ENCODE measurements at regions not wholly inside any gene's neighbourhood (a gene's known extent, or its start where the extent isn't known, plus 50 kb on each side); places are given as distances from the start of the nearest gene placed in this dataset.
"Not testable (repeated sequence)": the region's sequence is repeated elsewhere in the genome, so short reads cannot be mapped to it uniquely, and the experiment has no call there.

GRCh38 chr2:105486762-105487141, 87.9 kb upstream of the FHL2 start:
- Mint-ChIP-seq H3K4me1 (no peaks in the 10 kb centered on the region), H3K27ac (no peak overlapping the region), H3K4me3 (no peak overlapping the region), H3K36me3 (no peaks in the 10 kb centered on the region), H3K9me3 (no peaks in the 10 kb centered on the region), H3K27me3 (ENCODE audit: low read depth in 2 of 2) (peaks cover 8 to 10% of the 10 kb centered on the region in 2 donors)
- 87% methylated on average over 3 of the region's 3 CpGs for WGBS (ENCODE audit: insufficient coverage)
- Histone ChIP-seq H3K4me3 (ENCODE audit: low read length) (no peak overlapping the region), H3K27me3 (ENCODE audit: control insufficient read depth, insufficient read depth, low read length) (no peaks in the 10 kb centered on the region), H3K4me1 (ENCODE audit: control insufficient read depth, insufficient read depth, low read length) (no peaks in the 10 kb centered on the region), H3K27ac (ENCODE audit: low read length) (no peak overlapping the region), H3K36me3 (ENCODE audit: control insufficient read depth, insufficient read depth, low read length) (no peaks in the 10 kb centered on the region), H3K9me3 (ENCODE audit: control insufficient read depth, insufficient read depth, low read length) (no peaks in the 10 kb centered on the region)
- ATAC-seq, result no peak
- no peak for TF ChIP-seq CTCF (IDR thresholded peaks at IDR 0.05)
- DNase-seq, result no peak
- intact Hi-C loops (cut with micrococcal nuclease), result no loop called here

GRCh38 chr2:105478670-105479069, 79.8 kb upstream of the FHL2 start:
- Histone ChIP-seq H3K27me3 (ENCODE audit: control insufficient read depth, insufficient read depth, low read length) (peaks cover 2% of the 10 kb centered on the region), H3K9me3 (ENCODE audit: control insufficient read depth, insufficient read depth, low read length) (no peaks in the 10 kb centered on the region), H3K27ac (ENCODE audit: low read length) (no peak overlapping the region), H3K4me1 (ENCODE audit: control insufficient read depth, insufficient read depth, low read length) (no peaks in the 10 kb centered on the region), H3K4me3 (ENCODE audit: low read length) (no peak overlapping the region), H3K36me3 (ENCODE audit: control insufficient read depth, insufficient read depth, low read length) (no peaks in the 10 kb centered on the region)
- Mint-ChIP-seq H3K4me1 (no peaks in the 10 kb centered on the region), H3K4me3 (no peak overlapping the region), H3K36me3 (no peaks in the 10 kb centered on the region), H3K27me3 (ENCODE audit: low read depth in 2 of 2) (peaks cover 13 to 20% of the 10 kb centered on the region in 2 donors), H3K9me3 (no peaks in the 10 kb centered on the region), H3K27ac (no peak overlapping the region)
- whole genome bisulfite sequencing (ENCODE audit: insufficient coverage), result 78% methylated on average over 1 of the region's 2 CpGs
- DNase-seq (no peak), ATAC-seq (no peak)
- TF ChIP-seq CTCF (IDR thresholded peaks at IDR 0.05), result no peak
- intact Hi-C loops (cut with micrococcal nuclease), result no loop called here

GRCh38 chr2:105477050-105477620, 78.3 kb upstream of the FHL2 start:
- H3K36me3 Mint-ChIP-seq; H3K4me1 ChIP-seq (ENCODE audit: control insufficient read depth, insufficient read depth, low read length); H3K27ac Mint-ChIP-seq; H3K4me3 Mint-ChIP-seq; intact Hi-C loops (cut with micrococcal nuclease); H3K36me3 ChIP-seq (ENCODE audit: control insufficient read depth, insufficient read depth, low read length); H3K27ac ChIP-seq (ENCODE audit: low read length); H3K9me3 ChIP-seq (ENCODE audit: control insufficient read depth, insufficient read depth, low read length); ATAC-seq; H3K4me3 ChIP-seq (ENCODE audit: low read length); DNase-seq; H3K27me3 ChIP-seq (ENCODE audit: control insufficient read depth, insufficient read depth, low read length); H3K4me1 Mint-ChIP-seq; H3K9me3 Mint-ChIP-seq: not testable (repeated sequence)
- WGBS (ENCODE audit: insufficient coverage), result 91% methylated on average over 10 of the region's 10 CpGs
- H3K27me3 Mint-ChIP-seq (ENCODE audit: low read depth in 2 of 2), result peaks cover 13 to 28% of the 10 kb centered on the region in 2 donors

GRCh38 chr2:105473011-105473410, 74.2 kb upstream of the FHL2 start:
- no peak for TF ChIP-seq CTCF (IDR thresholded peaks at IDR 0.05)

More at GRCh38 chr2:105473011-105473410, 74.2 kb upstream of the FHL2 start:
- no peak for DNase-seq
- H3K4me3 ChIP-seq (ENCODE audit: low read length), result no peak overlapping the region
- H3K27me3 ChIP-seq (ENCODE audit: control insufficient read depth, insufficient read depth, low read length), result no peaks in the 10 kb centered on the region
- H3K36me3 ChIP-seq (ENCODE audit: control insufficient read depth, insufficient read depth, low read length), result no peaks in the 10 kb centered on the region
- Mint-ChIP-seq H3K9me3 (no peaks in the 10 kb centered on the region), H3K27me3 (ENCODE audit: low read depth in 2 of 2) (peaks cover 9 to 16% of the 10 kb centered on the region in 2 donors), H3K36me3 (no peaks in the 10 kb centered on the region), H3K27ac (no peak overlapping the region), H3K4me1 (peaks cover 6% of the 10 kb centered on the region in 2 donors), H3K4me3 (no peak overlapping the region)
- no peak for ATAC-seq
- H3K27ac ChIP-seq (ENCODE audit: low read length), result no peak overlapping the region
- H3K4me1 ChIP-seq (ENCODE audit: control insufficient read depth, insufficient read depth, low read length), result no peaks in the 10 kb centered on the region
- no peaks in the 10 kb centered on the region for H3K9me3 ChIP-seq (ENCODE audit: control insufficient read depth, insufficient read depth, low read length)
- intact Hi-C loops (cut with micrococcal nuclease), result no loop called here
- WGBS (ENCODE audit: insufficient coverage), result 57% methylated on average over 5 of the region's 5 CpGs
